ENCODE measurements at regions not wholly inside any gene's neighbourhood (a gene's known extent, or its start where the extent isn't known, plus 50 kb on each side); places are given as distances from the start of the nearest gene placed in this dataset.

DNA sequence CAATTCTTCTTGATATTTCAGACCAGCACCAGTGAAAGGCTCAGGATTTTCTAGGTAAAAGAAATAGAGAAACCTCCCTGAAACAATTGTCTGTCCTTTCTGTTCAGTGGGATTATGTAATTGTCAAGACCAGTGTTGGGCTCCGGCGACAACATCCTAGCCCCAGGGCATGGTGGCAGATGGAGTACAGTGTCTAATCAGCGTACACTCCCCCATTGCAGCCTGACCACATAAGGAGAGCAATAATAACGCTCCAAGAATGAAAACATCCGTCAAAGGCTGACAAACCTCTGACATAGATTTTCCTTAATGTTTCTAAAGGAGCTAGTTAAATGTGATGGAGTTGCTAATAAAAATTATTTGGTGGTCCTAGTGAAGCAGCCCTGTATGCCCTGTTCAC is 144.6 kb downstream of the EBLN2 start:
- TF ChIP-seq, protein P1, sequence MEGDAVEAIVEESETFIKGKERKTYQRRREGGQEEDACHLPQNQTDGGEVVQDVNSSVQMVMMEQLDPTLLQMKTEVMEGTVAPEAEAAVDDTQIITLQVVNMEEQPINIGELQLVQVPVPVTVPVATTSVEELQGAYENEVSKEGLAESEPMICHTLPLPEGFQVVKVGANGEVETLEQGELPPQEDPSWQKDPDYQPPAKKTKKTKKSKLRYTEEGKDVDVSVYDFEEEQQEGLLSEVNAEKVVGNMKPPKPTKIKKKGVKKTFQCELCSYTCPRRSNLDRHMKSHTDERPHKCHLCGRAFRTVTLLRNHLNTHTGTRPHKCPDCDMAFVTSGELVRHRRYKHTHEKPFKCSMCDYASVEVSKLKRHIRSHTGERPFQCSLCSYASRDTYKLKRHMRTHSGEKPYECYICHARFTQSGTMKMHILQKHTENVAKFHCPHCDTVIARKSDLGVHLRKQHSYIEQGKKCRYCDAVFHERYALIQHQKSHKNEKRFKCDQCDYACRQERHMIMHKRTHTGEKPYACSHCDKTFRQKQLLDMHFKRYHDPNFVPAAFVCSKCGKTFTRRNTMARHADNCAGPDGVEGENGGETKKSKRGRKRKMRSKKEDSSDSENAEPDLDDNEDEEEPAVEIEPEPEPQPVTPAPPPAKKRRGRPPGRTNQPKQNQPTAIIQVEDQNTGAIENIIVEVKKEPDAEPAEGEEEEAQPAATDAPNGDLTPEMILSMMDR (IDR thresholded peaks at IDR 0.05), result no peak
- TF ChIP-seq POLR2AphosphoS5 (IDR thresholded peaks at IDR 0.05) (no peak), POLR2A (IDR thresholded peaks at IDR 0.05) (no peak)
